Ascending aorta (tissue), 2 donors: ENCODE measurements at regions not wholly inside any gene's neighbourhood (a gene's known extent, or its start where the extent isn't known, plus 50 kb on each side); places are given as distances from the start of the nearest gene placed in this dataset.

Experiments used
- DNase-seq, 2 donors: peaks; one replicate each; pipeline ENCODE4 v3.0.0-alpha.2; 2019; ENCODE audit warnings: low spot score in 2 of 2
- H3K27ac ChIP-seq, 2 donors: fragments of 200-600 bp; sonication (generic); one replicate each; pipeline ENCODE4 v1.5.1; 2016 to 2017; ENCODE audit warnings: mild to moderate bottlenecking in 1 of 2
- H3K27me3 ChIP-seq: fragments of 200-600 bp; sonication (generic); one replicate; pipeline ENCODE4 v1.5.1; 2017
- H3K36me3 ChIP-seq, 2 donors: fragments of 200-600 bp; sonication (generic); one replicate each; pipeline ENCODE4 v1.5.1; 2016
- H3K4me1 ChIP-seq, 2 donors: fragments of 200-600 bp; sonication (generic); one replicate each; pipeline ENCODE4 v1.5.1; 2016 to 2017; ENCODE audit warnings: mild to moderate bottlenecking in 1 of 2
- H3K4me3 ChIP-seq, 2 donors: fragments of 200-600 bp; sonication (generic); one replicate each; pipeline ENCODE4 v1.5.1; 2016 to 2017; ENCODE audit warnings: mild to moderate bottlenecking in 1 of 2
- H3K9me3 ChIP-seq, 2 donors: fragments of 200-600 bp; sonication (generic); one replicate each; pipeline ENCODE4 v1.5.1; 2016
- CTCF ChIP-seq, 3 experiments: fragments of 200-600 bp in 2 of 3; fragments of 450-650 bp in 1 of 3; sonication (generic) in 2 of 3; IDR thresholded peaks; one replicate each; pipeline ENCODE4 v1.5.1; 2016 to 2019; ENCODE audit warnings: antibody characterized with exemption in 3 of 3, mild to moderate bottlenecking in 1 of 3, moderate library complexity in 1 of 3
- intact Hi-C: fragments of 100-400 bp; cut with DNase I; formaldehyde crosslinking; loops from one replicate; pipeline ENCODE4 v1.15.1; 2023

DNA sequence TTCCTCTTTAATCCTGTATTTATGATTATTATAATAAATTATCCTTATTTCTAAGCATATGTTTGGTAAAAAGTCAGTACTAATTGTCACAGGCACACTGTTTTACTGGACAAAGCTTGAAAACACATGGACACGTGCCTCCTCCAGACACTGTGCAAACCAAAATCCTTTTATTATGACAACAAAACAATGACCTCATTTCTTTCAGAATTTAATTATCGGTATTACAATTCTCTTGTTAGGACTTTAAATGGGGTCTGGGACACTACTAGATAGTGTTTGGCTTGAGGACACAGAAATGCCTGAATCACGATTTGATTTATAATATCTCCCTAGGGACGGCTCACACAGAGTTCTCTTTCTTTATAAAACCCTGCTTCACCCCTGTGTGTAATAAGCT lies 107.3 kb upstream of the IGSF10 start:
- H3K4me1 ChIP-seq, result no peaks in the 10 kb centered on the region
- no peaks in the 10 kb centered on the region for H3K27me3 ChIP-seq
- no peak overlapping the region for H3K27ac ChIP-seq

GRCh38 chr3:151567477-151567876 lies 106.6 kb upstream of the IGSF10 start:
- Histone ChIP-seq H3K9me3 (no peaks in the 10 kb centered on the region), H3K27me3 (no peaks in the 10 kb centered on the region), H3K27ac (no peak overlapping the region), H3K4me3 (no peak overlapping the region), H3K4me1 (no peaks in the 10 kb centered on the region), H3K36me3 (no peaks in the 10 kb centered on the region)
- intact Hi-C loops, result no loop called here
- no peak for DNase-seq
- TF ChIP-seq CTCF (IDR thresholded peaks at IDR 0.05), result no peak

More for the DNA sequence above, 107.3 kb upstream of the IGSF10 start:
- Histone ChIP-seq H3K9me3 (no peaks in the 10 kb centered on the region), H3K36me3 (no peaks in the 10 kb centered on the region), H3K4me3 (no peak overlapping the region)
- DNase-seq, result no peak
- intact Hi-C loops, result no loop called here
- no peak for TF ChIP-seq CTCF (IDR thresholded peaks at IDR 0.05)

DNA sequence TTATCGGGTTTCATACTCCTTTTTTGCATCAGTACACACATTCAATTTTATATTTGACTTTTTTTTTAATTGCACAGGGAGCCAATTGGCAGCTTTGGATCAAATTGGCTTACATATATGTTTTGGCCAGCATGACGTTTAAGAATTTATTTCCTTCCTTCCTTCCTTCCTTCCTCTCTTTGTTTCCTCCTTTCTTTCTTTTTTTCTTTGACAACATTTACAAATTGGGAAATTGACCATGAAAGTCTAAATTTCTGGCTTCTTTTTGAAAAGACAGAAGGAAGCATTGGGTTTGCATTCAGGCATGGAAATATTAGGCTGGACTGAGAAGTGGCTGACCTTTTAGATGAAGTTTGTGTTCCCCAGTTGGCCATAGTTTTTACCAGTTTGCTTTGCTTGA lies 103.4 kb upstream of the IGSF10 start:
- H3K4me1 ChIP-seq, result no peaks in the 10 kb centered on the region
- no peak overlapping the region for H3K4me3 ChIP-seq
- H3K27me3 ChIP-seq, result no peaks in the 10 kb centered on the region
- intact Hi-C loops, result no loop called here
- no peak for DNase-seq
- no peak for TF ChIP-seq CTCF (IDR thresholded peaks at IDR 0.05)
- H3K36me3 ChIP-seq, result no peaks in the 10 kb centered on the region
- no peaks in the 10 kb centered on the region for H3K9me3 ChIP-seq
- H3K27ac ChIP-seq, result no peak overlapping the region

DNA sequence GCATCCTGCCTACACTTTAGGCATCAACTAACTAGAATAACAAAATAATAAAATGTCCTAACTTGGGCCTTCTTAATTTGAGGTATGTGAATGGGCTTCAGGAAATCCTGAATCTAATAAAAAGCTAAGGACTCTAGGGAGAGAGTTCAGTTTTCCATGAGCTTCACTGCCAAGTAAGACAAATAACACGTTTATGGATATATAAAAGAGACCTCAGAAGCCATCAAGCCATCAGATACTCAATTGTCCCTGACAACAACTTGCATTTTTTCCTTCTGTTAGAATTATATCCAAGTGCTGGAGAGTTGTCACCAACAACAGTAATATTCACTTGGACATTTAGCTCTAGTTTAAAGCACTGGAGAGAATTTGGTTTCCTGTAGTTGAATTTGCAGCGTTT lies 102.4 kb upstream of the IGSF10 start:
- Histone ChIP-seq H3K27me3 (no peaks in the 10 kb centered on the region), H3K4me3 (no peak overlapping the region), H3K36me3 (no peaks in the 10 kb centered on the region), H3K27ac (no peak overlapping the region), H3K9me3 (no peaks in the 10 kb centered on the region), H3K4me1 (no peaks in the 10 kb centered on the region)
- intact Hi-C loops, result no loop called here
- no peak for DNase-seq
- no peak for TF ChIP-seq CTCF (IDR thresholded peaks at IDR 0.05)

DNA sequence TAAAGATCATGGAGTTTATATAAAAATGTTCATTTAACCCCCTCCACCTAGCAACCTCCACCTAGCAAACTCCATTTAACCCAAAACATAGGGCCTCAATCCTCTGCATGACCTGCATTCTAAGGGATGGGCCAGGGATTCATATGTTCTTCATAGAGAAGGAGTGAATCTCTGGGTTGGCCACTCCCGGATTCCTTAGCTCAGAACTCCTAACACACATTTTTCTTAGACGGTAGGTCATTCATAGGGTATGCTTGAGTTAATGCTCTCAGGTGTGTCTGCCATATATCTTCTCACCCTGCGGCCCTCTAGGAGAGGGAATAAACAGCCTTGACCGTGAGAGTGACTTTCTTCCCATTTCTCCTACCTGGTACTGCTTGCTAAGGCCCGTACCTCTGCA lies 102.0 kb upstream of the IGSF10 start:
- no peak for TF ChIP-seq CTCF (IDR thresholded peaks at IDR 0.05)
- intact Hi-C loops, result no loop called here
- Histone ChIP-seq H3K27ac (no peak overlapping the region), H3K27me3 (no peaks in the 10 kb centered on the region), H3K36me3 (no peaks in the 10 kb centered on the region), H3K4me3 (no peak overlapping the region), H3K9me3 (no peaks in the 10 kb centered on the region), H3K4me1 (no peaks in the 10 kb centered on the region)
- no peak for DNase-seq

- H3K27me3 ChIP-seq, result no peaks in the 10 kb centered on the region
- H3K27ac ChIP-seq, result no peak overlapping the region
- no peaks in the 10 kb centered on the region for H3K36me3 ChIP-seq
- intact Hi-C loops, result no loop called here
- no peaks in the 10 kb centered on the region for H3K4me1 ChIP-seq
- H3K9me3 ChIP-seq, result no peaks in the 10 kb centered on the region
- no peak for DNase-seq
- TF ChIP-seq CTCF (IDR thresholded peaks at IDR 0.05), result no peak
- H3K4me3 ChIP-seq, result no peak overlapping the region
Measured at GRCh38 chr3:151561878-151562277, 101.0 kb upstream of the IGSF10 start.
